ENCODE measurements at regions not wholly inside any gene's neighbourhood (a gene's known extent, or its start where the extent isn't known, plus 50 kb on each side); places are given as distances from the start of the nearest gene placed in this dataset.

- TF ChIP-seq POU2F2 (IDR thresholded peaks at IDR 0.05; ENCODE audit: low read depth, low read length): no peak
- no peak for TF ChIP-seq PAX5 (IDR thresholded peaks at IDR 0.05; ENCODE audit: insufficient read depth, low read length, severe bottlenecking)
- no peak for DNase-seq (ENCODE audit: insufficient read length, low spot score)
- FAIRE-seq: no peak
Measured at GRCh38 chr1:209219791-209220524, 363.6 kb upstream of the CAMK1G start.

GRCh38 chr1:209222826-209223225 is 360.7 kb upstream of the CAMK1G start:
- no peak for FAIRE-seq
- no peak for DNase-seq (ENCODE audit: insufficient read length, low spot score)

GRCh38 chr1:209223791-209224190 is 359.7 kb upstream of the CAMK1G start:
- DNase-seq (ENCODE audit: insufficient read length, low spot score) (no peak), FAIRE-seq (no peak)
- TF ChIP-seq POLR2AphosphoS5 (IDR thresholded peaks at IDR 0.05; ENCODE audit: low read depth, low read length): no peak
- no peak for TF ChIP-seq PAX5 (IDR thresholded peaks at IDR 0.05; ENCODE audit: insufficient read depth, low read length, severe bottlenecking)
- TF ChIP-seq POLR2A (IDR thresholded peaks at IDR 0.05; ENCODE audit: low read depth, low read length): no peak
- TF ChIP-seq SPI1 (IDR thresholded peaks at IDR 0.05; ENCODE audit: low read depth, low read length): no peak
- no peak for TF ChIP-seq TAF1 (IDR thresholded peaks at IDR 0.05; ENCODE audit: low read depth, low read length)
- TF ChIP-seq POU2F2 (IDR thresholded peaks at IDR 0.05; ENCODE audit: low read depth, low read length): no peak

More at GRCh38 chr1:209222826-209223225, 360.7 kb upstream of the CAMK1G start:
- TF ChIP-seq SPI1 (IDR thresholded peaks at IDR 0.05; ENCODE audit: low read depth, low read length) (no peak), POU2F2 (IDR thresholded peaks at IDR 0.05; ENCODE audit: low read depth, low read length) (no peak), POLR2AphosphoS5 (IDR thresholded peaks at IDR 0.05; ENCODE audit: low read depth, low read length) (no peak), POLR2A (IDR thresholded peaks at IDR 0.05; ENCODE audit: low read depth, low read length) (no peak), PAX5 (IDR thresholded peaks at IDR 0.05; ENCODE audit: insufficient read depth, low read length, severe bottlenecking) (no peak), TAF1 (IDR thresholded peaks at IDR 0.05; ENCODE audit: low read depth, low read length) (no peak)

DNA sequence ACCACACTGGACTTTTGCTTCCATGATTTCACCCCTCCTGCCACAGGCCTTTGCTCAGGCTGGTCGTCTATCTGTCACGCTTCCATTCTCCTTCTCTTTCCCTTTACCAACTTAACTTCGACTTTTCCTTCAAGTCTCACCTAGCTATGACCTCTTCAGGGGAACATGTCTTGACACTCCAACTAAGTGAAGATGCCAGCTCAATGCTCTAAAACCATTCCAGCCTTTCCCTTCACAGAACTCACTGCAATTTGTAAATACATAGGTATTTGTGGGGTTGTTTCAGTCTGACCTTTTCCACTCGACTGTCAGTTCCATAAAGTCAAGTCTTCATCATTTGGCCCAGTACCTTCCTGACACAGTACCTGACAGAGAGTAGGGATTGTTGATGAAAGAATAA is 358.6 kb upstream of the CAMK1G start:
- DNase-seq (ENCODE audit: insufficient read length, low spot score): no peak
- FAIRE-seq: no peak
- TF ChIP-seq POU2F2 (IDR thresholded peaks at IDR 0.05; ENCODE audit: low read depth, low read length): no peak
- no peak for TF ChIP-seq TAF1 (IDR thresholded peaks at IDR 0.05; ENCODE audit: low read depth, low read length)
- no peak for TF ChIP-seq POLR2AphosphoS5 (IDR thresholded peaks at IDR 0.05; ENCODE audit: low read depth, low read length)
- TF ChIP-seq SPI1 (IDR thresholded peaks at IDR 0.05; ENCODE audit: low read depth, low read length): no peak
- TF ChIP-seq PAX5 (IDR thresholded peaks at IDR 0.05; ENCODE audit: insufficient read depth, low read length, severe bottlenecking): no peak
- TF ChIP-seq POLR2A (IDR thresholded peaks at IDR 0.05; ENCODE audit: low read depth, low read length): no peak

DNA sequence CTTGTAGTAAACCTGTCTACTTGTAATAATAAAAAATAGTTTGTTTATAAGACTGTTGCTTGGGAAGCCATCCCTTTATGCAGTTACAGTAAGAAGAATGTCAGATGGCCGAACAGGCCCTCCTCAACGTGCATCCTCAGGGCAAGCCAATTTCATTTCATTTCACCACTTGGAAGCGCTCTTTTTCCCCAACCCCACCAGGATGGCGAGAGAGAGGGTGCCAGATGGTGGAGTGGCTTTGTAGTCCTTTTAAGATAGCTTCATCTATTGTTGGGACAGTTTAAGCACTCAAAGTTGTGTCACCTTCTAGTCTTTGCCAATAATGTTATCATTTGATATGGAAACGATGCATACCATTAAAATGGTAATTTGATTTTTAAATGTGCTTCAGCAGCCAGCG is 356.3 kb upstream of the CAMK1G start:
- DNase-seq (ENCODE audit: insufficient read length, low spot score) (no peak), FAIRE-seq (no peak)
- no peak for TF ChIP-seq TAF1 (IDR thresholded peaks at IDR 0.05; ENCODE audit: low read depth, low read length)
- no peak for TF ChIP-seq POLR2A (IDR thresholded peaks at IDR 0.05; ENCODE audit: low read depth, low read length)
- TF ChIP-seq SPI1 (IDR thresholded peaks at IDR 0.05; ENCODE audit: low read depth, low read length): no peak
- TF ChIP-seq PAX5 (IDR thresholded peaks at IDR 0.05; ENCODE audit: insufficient read depth, low read length, severe bottlenecking): no peak
- no peak for TF ChIP-seq POLR2AphosphoS5 (IDR thresholded peaks at IDR 0.05; ENCODE audit: low read depth, low read length)
- no peak for TF ChIP-seq POU2F2 (IDR thresholded peaks at IDR 0.05; ENCODE audit: low read depth, low read length)

- FAIRE-seq (no peak), DNase-seq (ENCODE audit: insufficient read length, low spot score) (no peak)
- no peak for TF ChIP-seq POU2F2 (IDR thresholded peaks at IDR 0.05; ENCODE audit: low read depth, low read length)
- no peak for TF ChIP-seq SPI1 (IDR thresholded peaks at IDR 0.05; ENCODE audit: low read depth, low read length)
- TF ChIP-seq POLR2A (IDR thresholded peaks at IDR 0.05; ENCODE audit: low read depth, low read length): no peak
- no peak for TF ChIP-seq PAX5 (IDR thresholded peaks at IDR 0.05; ENCODE audit: insufficient read depth, low read length, severe bottlenecking)
- TF ChIP-seq POLR2AphosphoS5 (IDR thresholded peaks at IDR 0.05; ENCODE audit: low read depth, low read length): no peak
- no peak for TF ChIP-seq TAF1 (IDR thresholded peaks at IDR 0.05; ENCODE audit: low read depth, low read length)
Measured at GRCh38 chr1:209227941-209228340, 355.6 kb upstream of the CAMK1G start.

DNA sequence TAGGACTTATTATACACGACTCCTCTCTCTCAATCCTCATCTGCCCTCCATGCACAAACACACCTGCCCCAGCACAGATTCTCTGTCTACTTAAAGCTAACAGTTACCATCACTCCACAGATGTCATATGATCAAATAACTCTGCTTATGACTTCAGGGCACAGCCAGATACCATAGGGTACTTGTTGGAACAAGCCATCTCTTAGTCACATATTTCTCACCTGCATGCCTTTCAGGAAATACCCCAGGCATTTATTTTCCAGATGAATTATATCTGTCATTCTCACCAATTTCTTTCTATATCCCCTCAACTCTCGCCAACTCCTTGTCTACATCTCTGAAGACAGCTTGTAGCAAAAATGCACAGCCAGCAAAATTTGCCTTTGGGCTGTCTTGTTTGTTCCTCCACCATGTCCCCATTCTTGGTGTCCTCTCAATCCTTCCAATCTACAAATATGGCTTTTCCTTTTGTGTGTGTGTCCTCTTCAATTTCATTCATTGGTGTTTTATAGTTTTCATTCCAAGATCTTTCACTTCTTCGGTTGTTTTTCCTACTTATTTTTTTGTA is 353.9 kb upstream of the CAMK1G start:
- no peak for TF ChIP-seq POLR2A (IDR thresholded peaks at IDR 0.05; ENCODE audit: low read depth, low read length)
- TF ChIP-seq SPI1 (IDR thresholded peaks at IDR 0.05; ENCODE audit: low read depth, low read length): no peak
- TF ChIP-seq TAF1 (IDR thresholded peaks at IDR 0.05; ENCODE audit: low read depth, low read length): no peak
- no peak for TF ChIP-seq PAX5 (IDR thresholded peaks at IDR 0.05; ENCODE audit: insufficient read depth, low read length, severe bottlenecking)
- no peak for TF ChIP-seq POU2F2 (IDR thresholded peaks at IDR 0.05; ENCODE audit: low read depth, low read length)
- TF ChIP-seq POLR2AphosphoS5 (IDR thresholded peaks at IDR 0.05; ENCODE audit: low read depth, low read length): no peak
- FAIRE-seq (no peak), DNase-seq (ENCODE audit: insufficient read length, low spot score) (no peak)

- DNase-seq (ENCODE audit: insufficient read length, low spot score) (no peak), FAIRE-seq (no peak)
- TF ChIP-seq SPI1 (IDR thresholded peaks at IDR 0.05; ENCODE audit: low read depth, low read length) (no peak), POLR2A (IDR thresholded peaks at IDR 0.05; ENCODE audit: low read depth, low read length) (no peak), TAF1 (IDR thresholded peaks at IDR 0.05; ENCODE audit: low read depth, low read length) (no peak), POU2F2 (IDR thresholded peaks at IDR 0.05; ENCODE audit: low read depth, low read length) (no peak), PAX5 (IDR thresholded peaks at IDR 0.05; ENCODE audit: insufficient read depth, low read length, severe bottlenecking) (no peak), POLR2AphosphoS5 (IDR thresholded peaks at IDR 0.05; ENCODE audit: low read depth, low read length) (no peak)
Measured at GRCh38 chr1:209230314-209230713, 353.2 kb upstream of the CAMK1G start.

DNA sequence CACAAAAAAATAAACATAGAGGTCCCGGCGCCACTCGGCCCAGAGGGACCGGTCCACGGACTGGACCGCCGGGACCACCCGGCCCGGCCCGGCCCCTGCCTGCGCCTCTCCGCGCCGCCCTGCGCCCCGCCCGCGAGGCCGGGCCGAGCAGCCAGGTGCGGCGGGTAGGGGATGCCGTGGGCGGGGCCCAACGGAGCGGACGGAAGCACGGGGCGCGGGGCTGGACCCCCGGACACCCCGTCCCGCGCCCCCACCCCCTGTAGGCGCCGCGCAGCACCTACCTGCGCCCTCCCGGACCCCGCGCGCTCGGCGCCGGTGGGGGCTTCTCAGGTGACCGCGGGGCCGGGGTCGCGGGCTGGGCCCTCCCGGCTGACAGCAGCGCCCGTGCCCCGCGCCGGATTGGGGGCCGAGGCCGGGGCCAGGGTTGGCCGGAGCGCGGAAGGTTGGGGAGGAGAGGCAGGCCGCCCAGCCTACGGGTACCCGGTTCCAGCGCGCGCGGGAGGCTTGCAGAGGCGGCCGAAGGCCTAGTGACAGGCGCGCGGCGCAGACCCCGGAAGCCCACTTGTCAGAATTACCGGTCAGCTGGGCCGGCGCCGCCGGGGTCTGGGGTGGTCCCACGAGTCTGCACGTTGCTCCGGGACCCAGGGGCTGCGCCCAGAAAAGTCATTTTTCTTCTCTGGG is 351.9 kb upstream of the CAMK1G start:
- FAIRE-seq: no peak

More for the DNA sequence above, 351.9 kb upstream of the CAMK1G start:
- TF ChIP-seq TAF1 (IDR thresholded peaks at IDR 0.05; ENCODE audit: low read depth, low read length) (no peak), POLR2A (IDR thresholded peaks at IDR 0.05; ENCODE audit: low read depth, low read length) (no peak)
- no peak for DNase-seq (ENCODE audit: insufficient read length, low spot score)

Data from GM12891 (cell line).